ENCODE measurements at regions not wholly inside any gene's neighbourhood (a gene's known extent, or its start where the extent isn't known, plus 50 kb on each side); places are given as distances from the start of the nearest gene placed in this dataset.

GRCh38 chr11:15871904-15872626 is 484.3 kb downstream of the SOX6 start:
- Mint-ChIP-seq H3K36me3 (ENCODE audit: unreplicated experiment) (no peaks in the 10 kb centered on the region), H3K27me3 (ENCODE audit: unreplicated experiment) (no peaks in the 10 kb centered on the region), H3K9me3 (ENCODE audit: unreplicated experiment) (peaks cover 5% of the 10 kb centered on the region), H3K27ac (ENCODE audit: unreplicated experiment) (no peak overlapping the region), H3K4me1 (ENCODE audit: unreplicated experiment) (no peaks in the 10 kb centered on the region), H3K4me3 (ENCODE audit: unreplicated experiment) (no peak overlapping the region)
- TF ChIP-seq CTCF (IDR thresholded peaks at IDR 0.05) = no peak
- DNase-seq (ENCODE audit: extremely low spot score, unreplicated experiment) = no peak

- no peak overlapping the region for H3K4me3 Mint-ChIP-seq (ENCODE audit: unreplicated experiment)
- TF ChIP-seq CTCF (IDR thresholded peaks at IDR 0.05) = no peak
- no peaks in the 10 kb centered on the region for H3K4me1 Mint-ChIP-seq (ENCODE audit: unreplicated experiment)
- H3K9me3 Mint-ChIP-seq (ENCODE audit: unreplicated experiment) = peaks cover 5% of the 10 kb centered on the region
- no peaks in the 10 kb centered on the region for H3K36me3 Mint-ChIP-seq (ENCODE audit: unreplicated experiment)
- no peaks in the 10 kb centered on the region for H3K27me3 Mint-ChIP-seq (ENCODE audit: unreplicated experiment)
- H3K27ac Mint-ChIP-seq (ENCODE audit: unreplicated experiment) = no peak overlapping the region
- no peak for DNase-seq (ENCODE audit: extremely low spot score, unreplicated experiment)
Measured at GRCh38 chr11:15873501-15873900, 482.8 kb downstream of the SOX6 start.

- Mint-ChIP-seq H3K9me3 (ENCODE audit: unreplicated experiment) (peaks cover 5% of the 10 kb centered on the region), H3K27ac (ENCODE audit: unreplicated experiment) (no peak overlapping the region), H3K4me1 (ENCODE audit: unreplicated experiment) (no peaks in the 10 kb centered on the region), H3K27me3 (ENCODE audit: unreplicated experiment) (no peaks in the 10 kb centered on the region), H3K4me3 (ENCODE audit: unreplicated experiment) (no peak overlapping the region), H3K36me3 (ENCODE audit: unreplicated experiment) (no peaks in the 10 kb centered on the region)
- TF ChIP-seq CTCF (IDR thresholded peaks at IDR 0.05) = no peak
- no peak for DNase-seq (ENCODE audit: extremely low spot score, unreplicated experiment)
Measured at GRCh38 chr11:15874704-15875103, 481.6 kb downstream of the SOX6 start.

- Mint-ChIP-seq H3K9me3 (ENCODE audit: unreplicated experiment) (peaks cover 5% of the 10 kb centered on the region), H3K27ac (ENCODE audit: unreplicated experiment) (no peak overlapping the region), H3K4me3 (ENCODE audit: unreplicated experiment) (no peak overlapping the region), H3K27me3 (ENCODE audit: unreplicated experiment) (no peaks in the 10 kb centered on the region), H3K36me3 (ENCODE audit: unreplicated experiment) (no peaks in the 10 kb centered on the region), H3K4me1 (ENCODE audit: unreplicated experiment) (no peaks in the 10 kb centered on the region)
- DNase-seq (ENCODE audit: extremely low spot score, unreplicated experiment) = no peak
- no peak for TF ChIP-seq CTCF (IDR thresholded peaks at IDR 0.05)
Measured at GRCh38 chr11:15875393-15875792, 481.0 kb downstream of the SOX6 start.

- no peak overlapping the region for H3K4me3 Mint-ChIP-seq (ENCODE audit: unreplicated experiment)
- no peaks in the 10 kb centered on the region for H3K4me1 Mint-ChIP-seq (ENCODE audit: unreplicated experiment)
- no peak for TF ChIP-seq CTCF (IDR thresholded peaks at IDR 0.05)
- no peak for DNase-seq (ENCODE audit: extremely low spot score, unreplicated experiment)
- no peak overlapping the region for H3K27ac Mint-ChIP-seq (ENCODE audit: unreplicated experiment)
- H3K27me3 Mint-ChIP-seq (ENCODE audit: unreplicated experiment) = no peaks in the 10 kb centered on the region
- no peaks in the 10 kb centered on the region for H3K36me3 Mint-ChIP-seq (ENCODE audit: unreplicated experiment)
- H3K9me3 Mint-ChIP-seq (ENCODE audit: unreplicated experiment) = peaks cover 5% of the 10 kb centered on the region
Measured at GRCh38 chr11:15875943-15876342, 480.4 kb downstream of the SOX6 start.

Data from osteocyte (in vitro differentiated cells).